AG04450 (cell line): ENCODE measurements at regions not wholly inside any gene's neighbourhood (a gene's known extent, or its start where the extent isn't known, plus 50 kb on each side); places are given as distances from the start of the nearest gene placed in this dataset.

Experiments used
- CTCF ChIA-PET: fragments of 300-600, 350-600 bp; formaldehyde crosslinking; extraction: SDS; loops from one replicate; lab custom pipeline; 2022; ENCODE audit warnings: antibody characterized with exemption, inconsistent platforms; lab: Charles Lee
- POLR2A ChIA-PET: fragments of 350-600 bp; formaldehyde crosslinking; extraction: SDS; loops from one replicate; lab custom pipeline; 2021; ENCODE audit warnings: antibody characterized with exemption, inconsistent platforms; lab: Yijun Ruan, JAX
- DNase-seq: peaks from one replicate; pipeline ENCODE4 v3.0.0-alpha.2; 2011; ENCODE audit warnings: low read depth, low spot score
- H3K27ac ChIP-seq: one replicate; pipeline ENCODE4 v1.5.1; 2012; ENCODE audit warnings: low read depth, low read length, control low read depth
- H3K27me3 ChIP-seq: one replicate; pipeline ENCODE4 v1.6.0; 2012; ENCODE audit warnings: low read length; ENCODE audit not compliant: control insufficient read depth, insufficient read depth
- H3K4me3 ChIP-seq: 2 replicates; pipeline ENCODE4 v1.5.1; 2011; ENCODE audit warnings: mild to moderate bottlenecking, low read depth, low read length, control low read depth
- H3K9me3 ChIP-seq: 2 replicates; pipeline ENCODE4 v1.5.1; 2012; ENCODE audit warnings: low read length; ENCODE audit not compliant: control insufficient read depth, insufficient read depth
- CTCF ChIP-seq: IDR thresholded peaks from 2 replicates; pipeline ENCODE4 v1.5.1; 2011; ENCODE audit warnings: low read depth, low read length, control low read depth, inconsistent platforms

DNA sequence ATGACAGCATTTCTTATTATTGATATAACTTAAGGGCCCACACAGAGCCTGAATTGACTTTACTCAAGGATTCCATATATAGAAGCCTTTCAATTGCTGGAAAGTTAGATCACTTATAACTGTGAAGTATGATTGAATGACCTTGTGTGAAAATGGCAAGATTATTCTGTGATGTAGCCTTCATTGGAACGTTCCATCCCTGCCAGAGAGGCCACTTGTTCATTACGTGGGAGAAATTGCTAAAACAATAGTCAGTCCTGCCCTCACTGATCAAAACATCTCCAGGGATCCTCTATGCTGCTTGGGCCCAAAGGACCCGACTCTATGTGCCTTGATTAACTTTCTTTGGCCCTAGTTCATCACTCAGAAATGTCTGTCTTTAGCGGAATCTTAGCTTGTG lies 159.5 kb upstream of the BLID start:
- Histone ChIP-seq H3K27ac (no peak overlapping the region), H3K4me3 (no peak overlapping the region), H3K9me3 (no peaks in the 10 kb centered on the region), H3K27me3 (no peaks in the 10 kb centered on the region)
- no peak for TF ChIP-seq CTCF
- ChIA-PET POLR2A (no interaction called here), CTCF (no interaction called here)
- DNase-seq: no peak

DNA sequence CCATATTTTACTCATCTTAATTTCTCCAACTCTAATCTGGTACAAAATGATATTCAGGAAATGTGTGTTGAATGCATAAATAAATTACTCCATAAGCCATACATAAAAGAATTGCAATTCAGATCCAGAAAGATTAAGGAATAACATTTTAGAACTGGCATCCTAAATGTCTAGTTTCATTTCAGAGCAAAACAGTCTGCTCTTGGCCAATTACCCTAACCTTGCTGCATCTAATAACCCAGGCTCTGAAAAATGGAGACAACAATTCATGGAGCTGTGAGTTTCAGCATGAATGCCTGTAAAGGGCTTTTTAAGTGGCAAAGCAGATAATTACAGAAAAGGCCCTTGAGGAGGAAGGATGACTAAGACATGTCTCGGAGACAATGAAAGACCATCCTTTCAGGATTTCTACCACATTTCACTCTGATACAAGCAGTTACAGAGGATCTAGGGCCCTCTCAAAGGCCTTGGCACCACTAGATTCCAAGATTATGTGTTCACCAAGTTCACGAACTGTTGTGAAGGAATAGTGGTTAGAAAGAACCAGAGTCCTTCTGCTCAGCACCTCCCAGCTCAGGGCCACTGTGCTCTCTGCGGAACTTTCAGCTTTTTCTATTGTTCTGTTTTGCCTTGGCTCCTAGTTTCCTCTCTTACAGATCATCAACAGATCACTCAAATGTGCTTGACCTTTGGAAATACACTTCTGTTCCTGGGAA lies 157.6 kb upstream of the BLID start:
- H3K4me3 ChIP-seq: no peak overlapping the region
- CTCF ChIA-PET: no interaction called here
- DNase-seq: no peak
- no peaks in the 10 kb centered on the region for H3K9me3 ChIP-seq
- TF ChIP-seq CTCF: no peak
- H3K27me3 ChIP-seq: no peaks in the 10 kb centered on the region
- POLR2A ChIA-PET: no interaction called here
- no peak overlapping the region for H3K27ac ChIP-seq

- CTCF ChIA-PET: no interaction called here
- Histone ChIP-seq H3K27me3 (peaks cover under 1% of the 10 kb centered on the region), H3K9me3 (no peaks in the 10 kb centered on the region)
These were observed 155.7 kb upstream of the BLID start for GRCh38 chr11:122271745-122272144.

DNA sequence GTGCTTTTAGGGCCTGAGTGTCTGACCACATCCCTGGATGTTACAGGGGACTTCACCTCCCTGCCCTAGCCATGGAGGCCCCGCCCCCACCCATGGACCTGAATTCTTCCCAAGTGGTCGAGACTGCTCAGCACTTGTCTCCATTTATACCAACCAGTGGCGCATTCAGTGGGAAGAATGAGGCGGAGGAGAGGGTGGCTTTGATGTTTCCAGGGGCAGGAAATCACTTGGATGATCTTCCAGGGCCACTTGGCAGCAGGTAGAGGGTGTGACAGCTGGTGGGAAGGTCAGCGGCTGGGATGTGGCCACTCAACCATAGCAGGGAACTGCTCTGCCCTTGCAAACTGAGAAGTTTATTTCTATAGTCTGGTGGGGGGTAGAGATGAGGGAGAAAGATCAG lies 155.1 kb upstream of the BLID start:
- Histone ChIP-seq H3K27ac (no peak overlapping the region), H3K9me3 (no peaks in the 10 kb centered on the region), H3K4me3 (no peak overlapping the region), H3K27me3 (peaks cover 2% of the 10 kb centered on the region)
- POLR2A ChIA-PET: no interaction called here
- no peak for DNase-seq
- TF ChIP-seq CTCF: no peak
- CTCF ChIA-PET: no interaction called here

More at GRCh38 chr11:122271745-122272144, 155.7 kb upstream of the BLID start:
- DNase-seq: no peak
- no peak overlapping the region for H3K27ac ChIP-seq
- TF ChIP-seq CTCF: no peak
- POLR2A ChIA-PET: no interaction called here
- H3K4me3 ChIP-seq: no peak overlapping the region

DNA sequence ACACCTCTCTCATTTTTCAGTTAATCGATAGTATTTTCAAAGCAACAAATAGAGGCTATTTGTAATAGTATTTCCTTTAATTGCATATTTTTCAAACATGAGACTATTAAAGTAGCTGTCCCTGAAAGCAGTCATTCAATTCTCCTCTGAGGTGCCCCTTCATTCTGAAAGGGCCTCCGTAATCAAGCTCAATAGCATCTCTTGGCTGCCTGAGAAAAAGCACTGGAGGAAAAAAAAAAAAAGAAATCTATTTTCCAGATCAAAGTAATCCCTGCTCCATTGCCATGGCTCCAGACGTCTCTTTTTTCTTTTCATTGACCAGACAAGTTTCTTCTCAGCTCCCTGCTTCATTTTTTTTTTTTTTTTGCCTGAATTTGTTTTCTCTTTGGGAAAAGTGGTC lies 154.5 kb upstream of the BLID start:
- no peak for DNase-seq
- Histone ChIP-seq H3K9me3 (no peaks in the 10 kb centered on the region), H3K4me3 (no peak overlapping the region), H3K27ac (no peak overlapping the region), H3K27me3 (peaks cover 2% of the 10 kb centered on the region)
- ChIA-PET CTCF (no interaction called here), POLR2A (no interaction called here)
- TF ChIP-seq CTCF: no peak
